ENCODE measurements at regions not wholly inside any gene's neighbourhood (a gene's known extent, or its start where the extent isn't known, plus 50 kb on each side); places are given as distances from the start of the nearest gene placed in this dataset.

DNA sequence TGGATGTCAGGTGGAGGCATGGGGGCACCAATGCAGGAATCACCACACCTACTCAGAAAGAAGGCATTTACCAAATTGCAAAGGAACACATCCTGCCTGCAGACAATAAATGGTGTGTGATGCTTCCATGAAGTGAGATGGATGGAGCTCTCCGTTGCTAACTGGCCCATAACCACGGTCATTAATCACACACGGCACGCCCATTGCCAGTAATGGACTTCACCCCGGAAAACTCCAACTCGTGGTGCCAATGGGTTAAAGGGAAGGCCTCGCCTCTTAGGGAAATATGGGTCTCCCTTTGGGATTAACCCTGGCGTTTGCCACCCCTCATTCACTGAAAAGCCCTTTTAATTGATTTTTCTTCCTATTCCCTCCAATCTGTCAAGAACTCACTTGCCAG is 443.1 kb upstream of the DAB1 start:
- no peak for DNase-seq

DNA sequence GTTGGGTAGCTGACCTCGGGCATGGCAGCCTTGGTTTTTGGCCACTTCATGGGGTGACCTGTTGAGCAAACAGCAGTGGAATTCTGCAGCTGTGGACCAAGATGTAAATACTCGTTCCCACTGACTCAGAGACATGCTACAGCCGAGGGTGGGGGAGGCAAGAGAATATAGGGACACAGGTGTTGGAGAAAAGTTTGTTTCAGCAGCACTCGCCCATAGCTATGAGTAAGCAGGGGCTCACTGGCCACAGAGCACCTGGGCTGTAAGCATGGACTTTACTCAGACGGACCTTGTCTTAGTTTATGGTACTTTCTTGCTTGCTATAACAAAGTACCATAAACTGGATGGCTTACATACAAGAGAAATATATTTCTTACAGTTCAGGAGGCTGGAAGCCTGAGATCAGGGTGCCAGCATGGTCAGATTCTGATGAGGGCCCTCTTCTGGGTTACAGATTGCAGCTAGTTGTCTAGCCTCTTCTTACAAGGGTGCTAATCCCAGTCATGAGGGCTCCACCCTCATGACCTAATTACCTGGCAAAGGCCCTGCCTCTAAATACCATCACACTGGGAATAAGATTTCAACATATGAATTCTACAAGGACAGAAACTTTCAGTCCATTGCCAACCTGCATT is 437.2 kb upstream of the DAB1 start:
- H3K9ac ChIP-seq (ENCODE audit: extremely low read depth, low read length, poor library complexity, severe bottlenecking), result no peak overlapping the region
- H3K4me1 ChIP-seq (ENCODE audit: control insufficient read depth, insufficient read depth, low read length), result no peaks in the 10 kb centered on the region
- no peak overlapping the region for H3K4me3 ChIP-seq (ENCODE audit: low read length)
- Mint-ChIP-seq H3K4me1 (no peaks in the 10 kb centered on the region), H3K27ac (no peak overlapping the region), H3K27me3 (ENCODE audit: insufficient read depth) (no peaks in the 10 kb centered on the region), H3K9me3 (no peaks in the 10 kb centered on the region), H3K36me3 (ENCODE audit: low read depth) (no peaks in the 10 kb centered on the region), H3K4me3 (no peak overlapping the region)
- H3K36me3 ChIP-seq (ENCODE audit: control insufficient read depth, insufficient read depth, low read length), result no peaks in the 10 kb centered on the region
- WGBS, 2 experiments (ENCODE audit: insufficient coverage in 1 of 2, insufficient read length in 1 of 2), result 90 to 94% methylated on average over 4 to 5 of the region's 5 CpGs
- TF ChIP-seq, protein P1, sequence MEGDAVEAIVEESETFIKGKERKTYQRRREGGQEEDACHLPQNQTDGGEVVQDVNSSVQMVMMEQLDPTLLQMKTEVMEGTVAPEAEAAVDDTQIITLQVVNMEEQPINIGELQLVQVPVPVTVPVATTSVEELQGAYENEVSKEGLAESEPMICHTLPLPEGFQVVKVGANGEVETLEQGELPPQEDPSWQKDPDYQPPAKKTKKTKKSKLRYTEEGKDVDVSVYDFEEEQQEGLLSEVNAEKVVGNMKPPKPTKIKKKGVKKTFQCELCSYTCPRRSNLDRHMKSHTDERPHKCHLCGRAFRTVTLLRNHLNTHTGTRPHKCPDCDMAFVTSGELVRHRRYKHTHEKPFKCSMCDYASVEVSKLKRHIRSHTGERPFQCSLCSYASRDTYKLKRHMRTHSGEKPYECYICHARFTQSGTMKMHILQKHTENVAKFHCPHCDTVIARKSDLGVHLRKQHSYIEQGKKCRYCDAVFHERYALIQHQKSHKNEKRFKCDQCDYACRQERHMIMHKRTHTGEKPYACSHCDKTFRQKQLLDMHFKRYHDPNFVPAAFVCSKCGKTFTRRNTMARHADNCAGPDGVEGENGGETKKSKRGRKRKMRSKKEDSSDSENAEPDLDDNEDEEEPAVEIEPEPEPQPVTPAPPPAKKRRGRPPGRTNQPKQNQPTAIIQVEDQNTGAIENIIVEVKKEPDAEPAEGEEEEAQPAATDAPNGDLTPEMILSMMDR (conservative IDR thresholded peaks at IDR 0.05), result no peak
- H3K27me3 ChIP-seq (ENCODE audit: control insufficient read depth, insufficient read depth, low read length, poor library complexity, severe bottlenecking), result no peaks in the 10 kb centered on the region
- no peaks in the 10 kb centered on the region for H3K9me3 ChIP-seq (ENCODE audit: control insufficient read depth, low read length)
- H3K27ac ChIP-seq (ENCODE audit: low read depth, low read length), result no peak overlapping the region
- no peak for DNase-seq

More for the DNA sequence above, 443.1 kb upstream of the DAB1 start:
- no peaks in the 10 kb centered on the region for H3K36me3 Mint-ChIP-seq (ENCODE audit: low read depth)
- H3K27ac ChIP-seq (ENCODE audit: low read depth, low read length), result no peak overlapping the region
- no peaks in the 10 kb centered on the region for H3K9me3 Mint-ChIP-seq
- no peaks in the 10 kb centered on the region for H3K36me3 ChIP-seq (ENCODE audit: control insufficient read depth, insufficient read depth, low read length)
- H3K4me1 ChIP-seq (ENCODE audit: control insufficient read depth, insufficient read depth, low read length), result no peaks in the 10 kb centered on the region
- no peak overlapping the region for H3K9ac ChIP-seq (ENCODE audit: extremely low read depth, low read length, poor library complexity, severe bottlenecking)
- 90 to 91% methylated on average over 8 of the region's 8 CpGs for WGBS, 2 experiments (ENCODE audit: insufficient coverage in 1 of 2, insufficient read length in 1 of 2)
- H3K4me1 Mint-ChIP-seq, result no peaks in the 10 kb centered on the region
- no peak overlapping the region for H3K4me3 ChIP-seq (ENCODE audit: low read length)
- H3K27me3 ChIP-seq (ENCODE audit: control insufficient read depth, insufficient read depth, low read length, poor library complexity, severe bottlenecking), result no peaks in the 10 kb centered on the region
- no peaks in the 10 kb centered on the region for H3K27me3 Mint-ChIP-seq (ENCODE audit: insufficient read depth)
- TF ChIP-seq, protein P1 (conservative IDR thresholded peaks at IDR 0.05), result no peak
- no peaks in the 10 kb centered on the region for H3K9me3 ChIP-seq (ENCODE audit: control insufficient read depth, low read length)
- no peak overlapping the region for H3K4me3 Mint-ChIP-seq
- H3K27ac Mint-ChIP-seq, result no peak overlapping the region

DNA sequence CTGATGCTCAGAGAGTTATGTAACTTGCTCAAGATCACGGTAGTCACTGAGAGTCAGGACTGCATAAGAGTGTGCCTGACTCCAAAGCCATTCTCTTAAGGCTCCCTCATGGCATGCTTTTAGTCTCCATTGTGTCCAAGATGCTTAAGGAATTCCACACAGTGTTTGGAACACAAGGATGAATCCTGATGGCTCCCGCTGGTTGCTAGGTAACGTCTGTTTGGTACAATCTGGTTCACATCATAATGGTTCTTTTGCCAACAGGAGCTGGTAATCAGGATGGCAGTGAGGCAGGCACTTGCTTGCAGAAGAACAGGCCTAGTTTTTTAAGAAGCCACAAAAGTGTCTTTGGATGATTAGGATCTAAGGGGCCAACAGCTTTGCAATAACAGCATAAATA is 436.5 kb upstream of the DAB1 start:
- no peaks in the 10 kb centered on the region for H3K4me1 Mint-ChIP-seq
- H3K4me3 Mint-ChIP-seq, result no peak overlapping the region
- no peaks in the 10 kb centered on the region for H3K27me3 Mint-ChIP-seq (ENCODE audit: insufficient read depth)
- DNase-seq, result no peak
- Histone ChIP-seq H3K4me3 (ENCODE audit: low read length) (no peak overlapping the region), H3K36me3 (ENCODE audit: control insufficient read depth, insufficient read depth, low read length) (no peaks in the 10 kb centered on the region), H3K9me3 (ENCODE audit: control insufficient read depth, low read length) (no peaks in the 10 kb centered on the region), H3K4me1 (ENCODE audit: control insufficient read depth, insufficient read depth, low read length) (no peaks in the 10 kb centered on the region), H3K9ac (ENCODE audit: extremely low read depth, low read length, poor library complexity, severe bottlenecking) (no peak overlapping the region), H3K27me3 (ENCODE audit: control insufficient read depth, insufficient read depth, low read length, poor library complexity, severe bottlenecking) (no peaks in the 10 kb centered on the region), H3K27ac (ENCODE audit: low read depth, low read length) (no peak overlapping the region)
- no peaks in the 10 kb centered on the region for H3K36me3 Mint-ChIP-seq (ENCODE audit: low read depth)
- H3K27ac Mint-ChIP-seq, result no peak overlapping the region
- H3K9me3 Mint-ChIP-seq, result no peaks in the 10 kb centered on the region
- WGBS, 2 experiments (ENCODE audit: insufficient coverage in 1 of 2, insufficient read length in 1 of 2), result 81 to 94% methylated on average over 3 of the region's 3 CpGs
- TF ChIP-seq, protein P1 (conservative IDR thresholded peaks at IDR 0.05), result no peak
